A673 (cell line): ENCODE measurements at regions not wholly inside any gene's neighbourhood (a gene's known extent, or its start where the extent isn't known, plus 50 kb on each side); places are given as distances from the start of the nearest gene placed in this dataset.

Experiments used
- CTCF ChIP-seq: fragments of 300-800, 200-600 bp; sonication (generic); conservative IDR thresholded peaks from 2 replicates; pipeline ENCODE4 v1.5.1; 2017; ENCODE audit warnings: low read depth, mild to moderate bottlenecking, antibody characterized with exemption, low read length, moderate library complexity, mixed read lengths
- EZH2 ChIP-seq: fragments of 200-600 bp; sonication (generic); IDR thresholded peaks from 2 replicates; pipeline ENCODE4 v1.6.1; 2017; ENCODE audit warnings: borderline replicate concordance, low read depth, mild to moderate bottlenecking, mixed read lengths, antibody characterized with exemption, low read length; ENCODE audit not compliant: poor library complexity, severe bottlenecking

- TF ChIP-seq CTCF (no peak), EZH2 (no peak)
Observed at GRCh38 chr9:29575219-29575618, 2001.9 kb upstream of the C9orf72 start.
